Naive B cell (primary cell): ENCODE measurements at regions not wholly inside any gene's neighbourhood (a gene's known extent, or its start where the extent isn't known, plus 50 kb on each side); places are given as distances from the start of the nearest gene placed in this dataset.

Experiments
- ATAC-seq, 2 donors: fragments of 150-1000 bp; cut with Tn5 transposase; 2 replicates each; pipeline ENCODE4 v1.10.0; 2021; ENCODE audit warnings: low read depth in 2 of 2, mild to moderate bottlenecking in 2 of 2, moderate library complexity in 2 of 2
- DNase-seq: peaks from one replicate; pipeline ENCODE4 v3.0.0; 2022
- H3K27ac Mint-ChIP-seq, 6 donors: one replicate each; pipeline ENCODE4 v1.8.0; 2020 to 2022; ENCODE audit warnings: mild to moderate bottlenecking in 6 of 6, mixed read lengths in 6 of 6, moderate library complexity in 5 of 6, inconsistent platforms in 2 of 6
- H3K27me3 Mint-ChIP-seq, 3 donors: one replicate each; pipeline ENCODE4 v1.8.0; 2021 to 2022; ENCODE audit warnings: mixed read lengths in 3 of 3, mild to moderate bottlenecking in 1 of 3
- H3K36me3 Mint-ChIP-seq, 2 donors: one replicate each; pipeline ENCODE4 v1.8.0; 2020 to 2022; ENCODE audit warnings: mixed read lengths in 2 of 2, inconsistent platforms in 1 of 2, mild to moderate bottlenecking in 1 of 2
- H3K4me1 Mint-ChIP-seq, 3 donors: one replicate each; pipeline ENCODE4 v1.8.0; 2020 to 2022; ENCODE audit warnings: mixed read lengths in 3 of 3, inconsistent platforms in 1 of 3, mild to moderate bottlenecking in 1 of 3, moderate library complexity in 1 of 3
- H3K4me3 Mint-ChIP-seq, 8 donors: one replicate each; pipeline ENCODE4 v1.8.0; 2020 to 2022; ENCODE audit warnings: mild to moderate bottlenecking in 8 of 8, mixed read lengths in 8 of 8, moderate library complexity in 8 of 8, inconsistent platforms in 2 of 8
- H3K9me3 Mint-ChIP-seq, 7 donors: one replicate each; pipeline ENCODE4 v1.8.0; 2020 to 2022; ENCODE audit warnings: mixed read lengths in 7 of 7, mild to moderate bottlenecking in 5 of 7, inconsistent platforms in 2 of 7, moderate library complexity in 1 of 7

DNA sequence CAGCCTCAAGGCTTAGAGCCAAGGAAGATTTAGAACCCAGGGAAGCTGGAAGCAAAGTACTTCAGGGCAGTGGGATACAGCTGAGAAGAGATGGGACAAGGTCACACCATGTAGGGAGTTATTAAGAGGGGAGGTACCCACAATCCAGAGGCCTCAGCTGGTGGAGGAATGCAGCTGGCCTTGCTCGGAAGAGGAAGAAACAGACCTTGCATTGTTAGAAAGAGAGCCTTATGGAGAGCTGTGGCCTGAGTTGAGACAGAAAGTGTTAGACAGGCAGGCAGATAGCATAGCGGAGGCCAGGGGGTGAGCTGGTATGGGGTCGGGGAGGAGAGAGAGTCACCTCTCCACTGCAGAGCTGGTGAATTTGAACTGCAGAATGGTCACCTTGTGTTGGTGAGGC, 173.1 kb downstream of the JCAD start:
- peaks cover 0 to 12% (median 0%) of the 10 kb centered on the region in 7 donors for H3K9me3 Mint-ChIP-seq
- H3K4me1 Mint-ChIP-seq: no peaks in the 10 kb centered on the region
- peak overlapping the region in 1 of 8 donors; percentile 74 for H3K4me3 Mint-ChIP-seq
- DNase-seq (no peak), ATAC-seq (no peak)
- H3K27me3 Mint-ChIP-seq: peaks cover 0 to 6% (median 0%) of the 10 kb centered on the region in 3 donors
- H3K36me3 Mint-ChIP-seq: no peaks in the 10 kb centered on the region
- H3K27ac Mint-ChIP-seq: peak overlapping the region in 2 of 6 donors; percentile 61 to 68

- DNase-seq (no peak), ATAC-seq (no peak)
- peaks cover 0 to 12% (median 0%) of the 10 kb centered on the region in 7 donors for H3K9me3 Mint-ChIP-seq
- H3K27me3 Mint-ChIP-seq: peaks cover under 1 to 16% (median 4%) of the 10 kb centered on the region in 3 donors
- H3K4me1 Mint-ChIP-seq: peaks cover 0 to 3% (median 0%) of the 10 kb centered on the region in 3 donors
- H3K27ac Mint-ChIP-seq: no peak overlapping the region
- no peak overlapping the region for H3K4me3 Mint-ChIP-seq
- no peaks in the 10 kb centered on the region for H3K36me3 Mint-ChIP-seq
Observed at GRCh38 chr10:29883231-29883630, 176.2 kb downstream of the JCAD start.

- H3K9me3 Mint-ChIP-seq: peaks cover 0 to 12% (median 0%) of the 10 kb centered on the region in 7 donors
- peak overlapping the region in 1 of 6 donors; percentile 26 for H3K27ac Mint-ChIP-seq
- H3K36me3 Mint-ChIP-seq: no peaks in the 10 kb centered on the region
- H3K27me3 Mint-ChIP-seq: peaks cover 5 to 21% (median 5%) of the 10 kb centered on the region in 3 donors
- H3K4me1 Mint-ChIP-seq: peaks cover 0 to 3% (median 0%) of the 10 kb centered on the region in 3 donors
- ATAC-seq: no peak
- no peak for DNase-seq
- H3K4me3 Mint-ChIP-seq: no peak overlapping the region
Observed at GRCh38 chr10:29882766-29883165, 176.6 kb downstream of the JCAD start.

DNA sequence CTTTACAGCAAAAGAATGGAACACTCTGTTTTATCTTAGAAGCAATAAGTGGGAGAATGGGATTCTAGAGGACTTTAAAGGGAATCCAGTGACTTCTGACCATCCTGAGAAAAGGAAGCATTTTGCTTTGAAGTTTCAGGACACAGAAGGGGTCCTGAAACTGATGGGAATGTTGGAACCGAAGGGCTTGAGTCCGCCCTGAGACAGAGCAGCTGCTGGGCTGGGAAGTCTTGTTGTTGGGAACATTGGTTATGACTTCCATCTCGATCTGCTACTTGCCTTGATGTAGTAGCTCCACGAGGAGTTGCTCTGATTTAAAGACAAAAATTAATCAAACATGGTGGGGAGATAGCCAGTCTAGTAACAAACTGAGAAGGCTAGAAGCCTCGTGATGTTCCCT, 177.6 kb downstream of the JCAD start:
- peaks cover 0 to 3% (median 0%) of the 10 kb centered on the region in 3 donors for H3K4me1 Mint-ChIP-seq
- H3K36me3 Mint-ChIP-seq: no peaks in the 10 kb centered on the region
- no peak overlapping the region for H3K4me3 Mint-ChIP-seq
- H3K27me3 Mint-ChIP-seq: peaks cover 8 to 27% (median 10%) of the 10 kb centered on the region in 3 donors
- H3K9me3 Mint-ChIP-seq: peaks cover 0 to 10% (median 0%) of the 10 kb centered on the region in 7 donors
- ATAC-seq (no peak), DNase-seq (no peak)
- no peak overlapping the region for H3K27ac Mint-ChIP-seq

DNA sequence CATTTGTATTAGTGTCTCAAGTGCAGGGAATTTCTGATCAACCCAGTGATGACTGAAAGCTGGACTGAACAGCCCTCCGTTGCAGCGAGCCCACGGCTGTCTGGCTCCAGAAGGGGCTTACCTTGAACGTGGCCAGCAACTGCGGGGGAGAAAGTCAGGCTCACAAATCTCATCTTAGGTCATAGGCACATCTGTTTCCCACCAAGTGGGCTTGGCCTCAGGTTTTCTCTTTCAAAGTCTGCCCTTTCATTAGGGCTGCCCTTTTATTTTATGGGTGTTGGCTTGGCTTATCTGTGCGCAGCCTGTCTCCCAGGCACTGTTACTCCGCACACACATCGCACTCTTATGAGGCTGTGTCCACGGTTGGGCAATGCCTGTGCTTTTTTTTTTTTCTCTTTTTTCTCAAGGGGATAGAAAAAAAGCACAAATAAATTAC, 178.0 kb downstream of the JCAD start:
- Mint-ChIP-seq H3K27ac (no peak overlapping the region), H3K36me3 (no peaks in the 10 kb centered on the region), H3K9me3 (peaks cover 0 to 10% (median 0%) of the 10 kb centered on the region in 7 donors), H3K27me3 (peaks cover 8 to 29% (median 15%) of the 10 kb centered on the region in 3 donors), H3K4me1 (peaks cover 0 to 3% (median 0%) of the 10 kb centered on the region in 3 donors), H3K4me3 (no peak overlapping the region)
- DNase-seq (no peak), ATAC-seq (no peak)

- no peak overlapping the region for H3K27ac Mint-ChIP-seq
- H3K4me1 Mint-ChIP-seq: peaks cover 0 to 3% (median 0%) of the 10 kb centered on the region in 3 donors
- no peak overlapping the region for H3K4me3 Mint-ChIP-seq
- DNase-seq: no peak
- no peak for ATAC-seq
- no peaks in the 10 kb centered on the region for H3K36me3 Mint-ChIP-seq
- peaks cover 0 to 10% (median 0%) of the 10 kb centered on the region in 7 donors for H3K9me3 Mint-ChIP-seq
- H3K27me3 Mint-ChIP-seq: peaks cover 8 to 30% (median 19%) of the 10 kb centered on the region in 3 donors
Observed at GRCh38 chr10:29880856-29881255, 178.5 kb downstream of the JCAD start.

GRCh38 chr10:29879862-29880261, 179.5 kb downstream of the JCAD start:
- Mint-ChIP-seq H3K27me3 (peaks cover 10 to 37% (median 20%) of the 10 kb centered on the region in 3 donors), H3K27ac (no peak overlapping the region), H3K9me3 (peaks cover 0 to 5% (median 0%) of the 10 kb centered on the region in 7 donors), H3K4me3 (no peak overlapping the region), H3K36me3 (no peaks in the 10 kb centered on the region), H3K4me1 (peaks cover 0 to 3% (median 0%) of the 10 kb centered on the region in 3 donors)
- no peak for DNase-seq
- ATAC-seq: no peak

- ATAC-seq (no peak), DNase-seq (no peak)
- Mint-ChIP-seq H3K36me3 (no peaks in the 10 kb centered on the region), H3K4me3 (no peak overlapping the region), H3K27me3 (peaks cover 16 to 37% (median 20%) of the 10 kb centered on the region in 3 donors), H3K9me3 (no peaks in the 10 kb centered on the region), H3K4me1 (peaks cover 0 to 3% (median 0%) of the 10 kb centered on the region in 3 donors), H3K27ac (peak overlapping the region in 1 of 6 donors; percentile 36)
Observed at GRCh38 chr10:29878492-29878891, 180.9 kb downstream of the JCAD start.

- H3K36me3 Mint-ChIP-seq: no peaks in the 10 kb centered on the region
- no peaks in the 10 kb centered on the region for H3K9me3 Mint-ChIP-seq
- peaks cover 16 to 37% (median 20%) of the 10 kb centered on the region in 3 donors for H3K27me3 Mint-ChIP-seq
- no peak for ATAC-seq
- no peak overlapping the region for H3K27ac Mint-ChIP-seq
- peaks cover 0 to 3% (median 0%) of the 10 kb centered on the region in 3 donors for H3K4me1 Mint-ChIP-seq
- DNase-seq: no peak
- H3K4me3 Mint-ChIP-seq: no peak overlapping the region
Observed at GRCh38 chr10:29877793-29878491, 181.4 kb downstream of the JCAD start.

DNA sequence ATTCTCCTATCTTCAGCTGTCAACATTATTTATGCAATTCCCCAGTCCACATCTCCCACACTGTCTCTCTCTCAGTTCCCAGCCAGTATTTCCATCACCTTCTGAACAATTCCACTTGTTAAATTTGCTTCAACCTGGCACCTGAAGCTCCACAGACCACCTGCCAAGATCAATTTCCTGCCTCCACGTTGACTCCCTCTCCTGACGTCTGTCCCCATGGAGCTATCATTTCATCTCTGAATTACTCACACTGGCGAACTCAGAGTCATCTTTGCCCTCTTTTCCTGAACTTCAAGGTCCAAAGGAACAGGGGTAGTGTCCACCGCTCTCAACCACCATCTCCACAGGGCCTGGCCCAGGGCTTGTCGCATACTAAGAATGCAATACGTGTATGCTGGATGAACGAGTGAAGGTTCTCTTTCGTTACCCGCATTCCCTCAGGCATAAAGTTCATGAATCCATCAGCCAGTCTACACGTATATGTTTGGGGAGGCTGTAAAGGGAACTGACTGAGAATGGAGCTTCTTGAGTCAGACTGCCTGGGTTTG, 183.3 kb downstream of the JCAD start:
- no peak overlapping the region for H3K27ac Mint-ChIP-seq
- ATAC-seq (no peak), DNase-seq (no peak)
- no peaks in the 10 kb centered on the region for H3K9me3 Mint-ChIP-seq
- H3K36me3 Mint-ChIP-seq: no peaks in the 10 kb centered on the region
- peaks cover 0 to 3% (median 0%) of the 10 kb centered on the region in 3 donors for H3K4me1 Mint-ChIP-seq
- H3K27me3 Mint-ChIP-seq: peaks cover 16 to 37% (median 20%) of the 10 kb centered on the region in 3 donors
- H3K4me3 Mint-ChIP-seq: no peak overlapping the region

- Mint-ChIP-seq H3K27me3 (peaks cover 20 to 33% (median 20%) of the 10 kb centered on the region in 3 donors), H3K9me3 (peaks cover 0 to 8% (median 0%) of the 10 kb centered on the region in 7 donors), H3K27ac (no peak overlapping the region), H3K36me3 (no peaks in the 10 kb centered on the region), H3K4me3 (no peak overlapping the region), H3K4me1 (peaks cover 0 to 3% (median 0%) of the 10 kb centered on the region in 3 donors)
- ATAC-seq: no peak
- no peak for DNase-seq
Observed at GRCh38 chr10:29874606-29875269, 184.6 kb downstream of the JCAD start.

GRCh38 chr10:29873941-29874484, 185.4 kb downstream of the JCAD start:
- peaks cover 20 to 32% (median 20%) of the 10 kb centered on the region in 3 donors for H3K27me3 Mint-ChIP-seq
- no peak for ATAC-seq
- peaks cover 0 to 3% (median 0%) of the 10 kb centered on the region in 3 donors for H3K4me1 Mint-ChIP-seq
- DNase-seq: no peak
- no peak overlapping the region for H3K27ac Mint-ChIP-seq
- H3K36me3 Mint-ChIP-seq: no peaks in the 10 kb centered on the region
- H3K9me3 Mint-ChIP-seq: peaks cover 0 to 8% (median 0%) of the 10 kb centered on the region in 7 donors
- H3K4me3 Mint-ChIP-seq: no peak overlapping the region

DNA sequence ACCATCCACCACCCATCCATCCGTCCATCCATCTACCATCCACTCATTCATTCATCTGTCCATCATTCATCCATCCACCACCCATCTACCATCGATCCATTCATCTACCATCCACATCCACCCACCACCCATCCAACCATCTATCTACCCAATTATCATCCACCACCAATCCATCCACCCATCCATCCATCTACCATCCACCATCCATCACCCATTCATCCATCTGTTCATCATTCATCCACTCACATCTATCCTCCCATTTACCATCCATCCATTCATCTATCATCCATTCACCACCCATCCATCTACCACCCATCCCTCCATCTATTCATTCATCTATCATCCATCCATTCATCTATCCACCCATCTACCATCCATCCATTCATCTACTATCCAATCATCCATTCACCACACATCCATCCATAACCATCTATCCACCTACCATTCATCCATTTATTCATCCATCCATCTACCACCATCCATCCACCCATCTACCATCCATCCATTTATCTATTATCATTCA, 188.8 kb downstream of the JCAD start:
- Mint-ChIP-seq H3K36me3 (no peaks in the 10 kb centered on the region), H3K4me1 (no peaks in the 10 kb centered on the region), H3K9me3 (peaks cover 0 to 8% (median 0%) of the 10 kb centered on the region in 7 donors), H3K4me3 (no peak overlapping the region), H3K27ac (no peak overlapping the region), H3K27me3 (peaks cover 0 to 11% (median 4%) of the 10 kb centered on the region in 3 donors)
- DNase-seq: no peak
- no peak for ATAC-seq
